Effector memory CD8-positive, alpha-beta T cell (primary cell): ENCODE measurements at regions not wholly inside any gene's neighbourhood (a gene's known extent, or its start where the extent isn't known, plus 50 kb on each side); places are given as distances from the start of the nearest gene placed in this dataset.
"Not testable (repeated sequence)": the region's sequence is repeated elsewhere in the genome, so short reads cannot be mapped to it uniquely, and the experiment has no call there.

Experiments
- ATAC-seq: fragments of 150-1000 bp; cut with Tn5 transposase; replicated peaks from 2 replicates; pipeline ENCODE4 v1.10.0; 2021; ENCODE audit warnings: mild to moderate bottlenecking, moderate library complexity
- DNase-seq, 3 experiments: peaks; one replicate each; pipeline ENCODE4 v3.0.0; 2021
- H3K27ac Mint-ChIP-seq, 2 donors: one replicate each; pipeline ENCODE4 v1.8.0; 2022; ENCODE audit warnings: mild to moderate bottlenecking in 2 of 2, mixed read lengths in 2 of 2, moderate library complexity in 2 of 2
- H3K27me3 Mint-ChIP-seq, 2 donors: one replicate each; pipeline ENCODE4 v1.8.0; 2022; ENCODE audit warnings: mixed read lengths in 2 of 2
- H3K36me3 Mint-ChIP-seq: one replicate; pipeline ENCODE4 v1.8.0; 2022; ENCODE audit warnings: mild to moderate bottlenecking, moderate library complexity, mixed read lengths; ENCODE audit not compliant: insufficient read depth
- H3K4me1 Mint-ChIP-seq, 2 donors: one replicate each; pipeline ENCODE4 v1.8.0; 2022; ENCODE audit warnings: low read depth in 2 of 2, mixed read lengths in 2 of 2
- H3K4me3 Mint-ChIP-seq, 2 donors: one replicate each; pipeline ENCODE4 v1.8.0; 2022; ENCODE audit warnings: mild to moderate bottlenecking in 2 of 2, mixed read lengths in 2 of 2, moderate library complexity in 2 of 2
- H3K9me3 Mint-ChIP-seq, 2 donors: one replicate each; pipeline ENCODE4 v1.8.0; 2022; ENCODE audit warnings: mixed read lengths in 2 of 2

GRCh38 chr20:58038123-58038654 is 190.3 kb downstream of the ANKRD60 start:
- peaks cover 43 to 78% of the 10 kb centered on the region in 2 donors for H3K27me3 Mint-ChIP-seq
- DNase-seq = no peak
- no peaks in the 10 kb centered on the region for H3K9me3 Mint-ChIP-seq
- no peak for ATAC-seq
- no peak overlapping the region for H3K27ac Mint-ChIP-seq
- no peak overlapping the region for H3K4me3 Mint-ChIP-seq
- no peaks in the 10 kb centered on the region for H3K36me3 Mint-ChIP-seq
- no peaks in the 10 kb centered on the region for H3K4me1 Mint-ChIP-seq

DNA sequence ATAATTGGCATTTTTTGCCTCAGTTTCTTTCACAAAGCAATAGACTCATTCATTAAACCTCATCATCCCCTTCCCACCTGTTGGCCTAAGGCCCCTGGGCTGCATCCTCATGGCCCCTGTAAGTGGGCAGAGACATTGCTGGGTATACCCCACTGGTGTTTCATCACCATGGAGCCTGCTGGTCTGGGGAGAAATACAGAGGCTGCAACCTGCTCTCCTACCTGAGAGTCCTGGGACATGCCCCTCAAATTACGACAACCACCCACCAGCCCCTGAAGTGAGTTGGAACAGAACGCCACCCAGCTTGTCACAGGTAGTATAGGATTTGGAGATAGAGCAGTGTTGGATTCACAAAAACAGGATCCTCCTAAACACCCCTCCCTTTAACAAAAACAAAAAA is 190.8 kb downstream of the ANKRD60 start:
- no peaks in the 10 kb centered on the region for H3K4me1 Mint-ChIP-seq
- ATAC-seq = no peak
- no peaks in the 10 kb centered on the region for H3K36me3 Mint-ChIP-seq
- no peak for DNase-seq
- no peak overlapping the region for H3K4me3 Mint-ChIP-seq
- H3K27ac Mint-ChIP-seq = no peak overlapping the region
- H3K9me3 Mint-ChIP-seq = no peaks in the 10 kb centered on the region
- peaks cover 45 to 78% of the 10 kb centered on the region in 2 donors for H3K27me3 Mint-ChIP-seq

DNA sequence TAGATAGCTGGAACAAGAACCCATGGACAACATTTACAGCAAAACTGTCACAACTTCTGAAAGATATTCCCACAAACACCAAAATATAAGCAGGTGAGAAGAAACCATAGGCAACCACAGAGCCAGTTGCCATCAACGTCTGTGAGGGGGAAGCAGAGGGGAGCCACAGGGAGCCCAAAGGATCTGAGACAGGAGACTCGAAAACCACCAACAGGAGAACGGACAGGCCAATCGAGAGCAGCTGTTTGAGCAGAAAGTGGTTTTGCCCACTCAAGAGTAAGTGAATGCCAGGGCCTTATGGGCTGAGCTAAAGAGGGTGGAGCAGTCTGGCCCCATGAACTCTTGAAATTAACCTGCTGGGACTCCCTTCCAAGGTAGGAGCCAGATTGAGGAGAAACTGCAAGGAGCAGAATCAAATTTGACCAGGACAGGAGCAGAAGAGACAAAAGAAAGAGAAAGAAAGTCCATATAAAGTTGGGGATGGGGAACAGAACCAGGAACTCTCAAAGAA is 195.4 kb downstream of the ANKRD60 start:
- no peaks in the 10 kb centered on the region for H3K4me1 Mint-ChIP-seq
- no peak overlapping the region for H3K27ac Mint-ChIP-seq
- ATAC-seq (no peak), DNase-seq (no peak)
- no peaks in the 10 kb centered on the region for H3K9me3 Mint-ChIP-seq
- H3K27me3 Mint-ChIP-seq = peaks cover 49 to 67% of the 10 kb centered on the region in 2 donors
- no peak overlapping the region for H3K4me3 Mint-ChIP-seq
- H3K36me3 Mint-ChIP-seq = no peaks in the 10 kb centered on the region

GRCh38 chr20:58032599-58032998 is 195.9 kb downstream of the ANKRD60 start:
- ATAC-seq (no peak), DNase-seq (no peak)
- Mint-ChIP-seq H3K9me3 (no peaks in the 10 kb centered on the region), H3K27me3 (peaks cover 50 to 66% of the 10 kb centered on the region in 2 donors), H3K36me3 (no peaks in the 10 kb centered on the region), H3K4me1 (no peaks in the 10 kb centered on the region), H3K27ac (no peak overlapping the region), H3K4me3 (no peak overlapping the region)

DNA sequence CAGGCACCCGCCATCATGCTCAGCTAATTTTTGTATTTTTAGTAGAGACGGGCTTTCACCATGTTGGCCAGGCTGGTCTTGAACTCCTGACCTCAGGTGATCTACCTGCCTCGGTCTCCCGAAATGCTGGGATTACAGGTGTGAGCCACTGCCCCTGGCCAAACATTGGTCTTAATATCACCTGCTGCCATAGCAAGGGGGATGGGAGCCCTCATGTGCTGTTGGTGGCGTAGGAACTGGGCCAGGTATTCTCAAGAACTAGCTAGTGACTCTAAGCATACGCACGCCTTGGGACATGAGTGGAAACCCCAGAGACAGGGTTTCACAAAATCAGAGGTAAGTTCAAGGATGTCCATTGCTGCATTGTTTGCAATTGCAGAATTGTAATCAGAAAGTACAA is 197.1 kb downstream of the ANKRD60 start:
- H3K36me3 Mint-ChIP-seq, H3K4me1 Mint-ChIP-seq, ATAC-seq, H3K9me3 Mint-ChIP-seq, H3K4me3 Mint-ChIP-seq, H3K27ac Mint-ChIP-seq, DNase-seq: not testable (repeated sequence)
- peaks cover 53 to 57% of the 10 kb centered on the region in 2 donors for H3K27me3 Mint-ChIP-seq

GRCh38 chr20:58028123-58028522 is 200.3 kb downstream of the ANKRD60 start:
- no peak overlapping the region for H3K4me3 Mint-ChIP-seq
- H3K27ac Mint-ChIP-seq = no peak overlapping the region
- no peak for ATAC-seq
- H3K4me1 Mint-ChIP-seq = no peaks in the 10 kb centered on the region
- peaks cover 4% of the 10 kb centered on the region for H3K36me3 Mint-ChIP-seq
- H3K27me3 Mint-ChIP-seq = peaks cover 56 to 67% of the 10 kb centered on the region in 2 donors
- H3K9me3 Mint-ChIP-seq = no peaks in the 10 kb centered on the region
- DNase-seq = no peak

GRCh38 chr20:58026361-58026760 is 202.1 kb downstream of the ANKRD60 start:
- ATAC-seq = no peak
- Mint-ChIP-seq H3K9me3 (no peaks in the 10 kb centered on the region), H3K27me3 (peaks cover 39 to 51% of the 10 kb centered on the region in 2 donors), H3K27ac (no peak overlapping the region), H3K4me1 (no peaks in the 10 kb centered on the region), H3K4me3 (no peak overlapping the region), H3K36me3 (peaks cover 4% of the 10 kb centered on the region)
- DNase-seq = no peak

GRCh38 chr20:58025233-58025632 is 203.2 kb downstream of the ANKRD60 start:
- no peak overlapping the region for H3K27ac Mint-ChIP-seq
- no peak for ATAC-seq

DNA sequence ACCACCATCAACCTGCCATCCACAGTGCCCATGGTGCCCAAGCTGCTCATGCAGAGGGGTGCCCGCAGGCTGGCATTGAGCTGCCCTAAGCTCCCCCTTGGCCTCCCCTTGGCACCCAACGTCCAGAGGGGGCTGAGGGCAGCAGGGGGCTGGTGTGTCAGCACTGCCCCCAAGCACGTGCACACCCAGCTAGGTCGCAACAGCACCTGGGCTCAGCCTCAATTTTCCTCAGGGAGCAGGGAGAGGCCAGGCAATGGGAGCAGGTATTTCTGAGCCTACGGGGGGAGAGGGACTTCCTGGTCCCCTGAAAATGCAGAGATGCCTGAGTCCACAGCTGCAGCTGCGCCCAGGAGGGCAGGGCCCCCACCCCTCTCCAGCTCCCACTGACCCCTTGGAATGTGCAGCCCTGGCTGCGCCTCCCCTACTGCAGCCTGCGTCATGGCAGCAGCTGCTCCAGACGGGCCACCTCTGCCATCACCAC is 204.2 kb downstream of the ANKRD60 start:
- ATAC-seq (no peak), DNase-seq (no peak)
- Mint-ChIP-seq H3K4me3 (no peak overlapping the region), H3K36me3 (peaks cover 4% of the 10 kb centered on the region), H3K4me1 (no peaks in the 10 kb centered on the region), H3K27ac (no peak overlapping the region), H3K27me3 (peaks cover 31 to 56% of the 10 kb centered on the region in 2 donors), H3K9me3 (no peaks in the 10 kb centered on the region)

More at GRCh38 chr20:58025233-58025632, 203.2 kb downstream of the ANKRD60 start:
- Mint-ChIP-seq H3K9me3 (no peaks in the 10 kb centered on the region), H3K36me3 (peaks cover 4% of the 10 kb centered on the region), H3K4me3 (no peak overlapping the region), H3K4me1 (no peaks in the 10 kb centered on the region), H3K27me3 (peaks cover 37 to 55% of the 10 kb centered on the region in 2 donors)
- DNase-seq = no peak

GRCh38 chr20:58023781-58024180 is 204.7 kb downstream of the ANKRD60 start:
- peaks cover 4% of the 10 kb centered on the region for H3K36me3 Mint-ChIP-seq
- H3K4me1 Mint-ChIP-seq = no peaks in the 10 kb centered on the region
- ATAC-seq = no peak
- no peak for DNase-seq
- H3K27me3 Mint-ChIP-seq = peaks cover 28 to 58% of the 10 kb centered on the region in 2 donors
- H3K9me3 Mint-ChIP-seq = no peaks in the 10 kb centered on the region
- no peak overlapping the region for H3K4me3 Mint-ChIP-seq
- H3K27ac Mint-ChIP-seq = no peak overlapping the region

DNA sequence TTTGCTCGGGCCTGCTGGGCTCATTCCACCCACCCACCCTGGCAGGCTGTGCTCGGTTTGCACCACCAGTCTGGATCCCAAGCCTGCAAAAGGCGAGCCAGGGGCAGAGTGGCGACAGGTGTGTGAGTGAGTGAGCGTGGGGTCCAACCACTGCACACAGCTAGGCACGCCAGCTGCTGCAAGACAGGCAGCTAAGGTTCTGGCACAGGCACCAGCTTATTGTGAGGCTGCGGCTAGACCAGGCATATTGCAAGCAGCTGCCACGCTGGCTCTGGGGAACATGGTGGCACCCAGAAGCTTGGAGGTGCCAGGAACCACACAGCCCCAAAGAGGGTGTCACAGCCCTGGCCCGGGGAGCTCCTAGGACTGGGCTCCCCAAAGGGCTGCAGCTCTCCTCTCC is 205.1 kb downstream of the ANKRD60 start:
- H3K36me3 Mint-ChIP-seq = peaks cover 4% of the 10 kb centered on the region
- H3K27ac Mint-ChIP-seq = no peak overlapping the region
- H3K4me1 Mint-ChIP-seq = no peaks in the 10 kb centered on the region
- H3K9me3 Mint-ChIP-seq = no peaks in the 10 kb centered on the region
- peaks cover 24 to 58% of the 10 kb centered on the region in 2 donors for H3K27me3 Mint-ChIP-seq
- DNase-seq (no peak), ATAC-seq (no peak)
- H3K4me3 Mint-ChIP-seq = no peak overlapping the region

DNA sequence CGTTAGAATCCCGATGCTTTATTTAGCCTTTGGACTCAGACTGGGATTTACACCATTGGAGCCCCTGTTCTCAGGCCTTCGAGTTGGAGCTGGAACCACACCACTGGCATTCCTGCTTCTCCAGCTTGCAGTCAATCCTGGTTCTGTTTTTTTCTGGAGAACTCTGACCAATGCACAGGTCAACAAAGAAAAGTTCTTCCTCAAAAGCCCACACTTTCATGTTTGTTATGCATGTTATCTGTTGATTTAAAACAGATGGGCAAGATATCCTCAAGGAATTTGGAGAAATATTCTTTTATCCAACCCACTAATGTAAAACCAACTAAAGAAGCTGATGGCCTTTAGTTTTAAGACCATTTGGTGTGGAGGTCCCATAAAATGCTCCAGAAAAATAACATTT is 205.7 kb downstream of the ANKRD60 start:
- DNase-seq (no peak), ATAC-seq (no peak)
- no peaks in the 10 kb centered on the region for H3K4me1 Mint-ChIP-seq
- no peak overlapping the region for H3K4me3 Mint-ChIP-seq
- H3K27ac Mint-ChIP-seq = no peak overlapping the region
- peaks cover 4% of the 10 kb centered on the region for H3K36me3 Mint-ChIP-seq
- H3K9me3 Mint-ChIP-seq = no peaks in the 10 kb centered on the region
- H3K27me3 Mint-ChIP-seq = peaks cover 24 to 58% of the 10 kb centered on the region in 2 donors

DNA sequence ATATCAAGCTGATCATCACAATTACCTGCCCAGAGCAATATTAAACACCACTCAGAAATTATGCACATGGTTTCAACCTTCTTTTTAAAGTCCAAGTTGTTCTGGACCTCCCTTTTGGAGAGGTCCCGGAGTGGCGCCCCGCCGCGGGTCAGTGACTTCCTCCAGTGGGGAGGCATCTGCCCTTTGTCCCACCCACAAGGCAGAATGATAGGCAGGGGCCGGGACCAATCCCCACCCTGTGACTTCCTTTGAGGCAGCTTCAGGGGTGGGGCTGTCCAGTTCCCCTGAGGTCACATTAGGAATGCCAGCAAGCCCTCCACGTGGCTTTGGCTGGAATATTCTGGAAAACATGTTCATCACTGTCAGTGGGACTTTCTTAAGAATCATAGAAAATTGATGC is 207.0 kb downstream of the ANKRD60 start:
- peaks cover 4% of the 10 kb centered on the region for H3K36me3 Mint-ChIP-seq
- DNase-seq (no peak), ATAC-seq (no peak)

GRCh38 chr20:58020656-58021454 is 207.6 kb downstream of the ANKRD60 start:
- ATAC-seq (no peak), DNase-seq (no peak)
- H3K36me3 Mint-ChIP-seq = peaks cover 4% of the 10 kb centered on the region
- no peak overlapping the region for H3K4me3 Mint-ChIP-seq
- H3K9me3 Mint-ChIP-seq = no peaks in the 10 kb centered on the region
- H3K27me3 Mint-ChIP-seq = peaks cover 32 to 71% of the 10 kb centered on the region in 2 donors
- no peak overlapping the region for H3K27ac Mint-ChIP-seq
- H3K4me1 Mint-ChIP-seq = no peaks in the 10 kb centered on the region

More for the DNA sequence above, 207.0 kb downstream of the ANKRD60 start:
- no peaks in the 10 kb centered on the region for H3K4me1 Mint-ChIP-seq
- no peak overlapping the region for H3K4me3 Mint-ChIP-seq
- H3K27ac Mint-ChIP-seq = no peak overlapping the region
- H3K9me3 Mint-ChIP-seq = no peaks in the 10 kb centered on the region
- H3K27me3 Mint-ChIP-seq = peaks cover 29 to 70% of the 10 kb centered on the region in 2 donors
